Endometrial microvascular endothelial cells (primary cell): ENCODE measurements at regions not wholly inside any gene's neighbourhood (a gene's known extent, or its start where the extent isn't known, plus 50 kb on each side); places are given as distances from the start of the nearest gene placed in this dataset.

ENCODE experiments used
- in situ Hi-C: cut with HindIII; loops from 2 replicates; pipeline ENCODE4 v1.10.0; 2017; ENCODE audit warnings: low sequenced_read_pairs, low pct_unique_long_range_greater_than_20kb; ENCODE audit errors: inconsistent ontology term

- in situ Hi-C loops: no loop called here
Measured at GRCh38 chr3:194988495-194989165, 282.3 kb downstream of the XXYLT1 start.

GRCh38 chr3:194989241-194989640, 281.7 kb downstream of the XXYLT1 start:
- in situ Hi-C loops: no loop called here

GRCh38 chr3:194990454-194991337, 280.3 kb downstream of the XXYLT1 start:
- in situ Hi-C loops: no loop called here

GRCh38 chr3:194991338-194991654, 279.7 kb downstream of the XXYLT1 start:
- in situ Hi-C loops: no loop called here

GRCh38 chr3:194993896-194994295, 277.1 kb downstream of the XXYLT1 start:
- in situ Hi-C loops: no loop called here

- in situ Hi-C loops: no loop called here
Measured at GRCh38 chr3:194994551-194994981, 276.4 kb downstream of the XXYLT1 start.

- in situ Hi-C loops: no loop called here
Measured at GRCh38 chr3:194995334-194995733, 275.6 kb downstream of the XXYLT1 start.

GRCh38 chr3:194995922-194996321, 275.0 kb downstream of the XXYLT1 start:
- in situ Hi-C loops: no loop called here

- in situ Hi-C loops: no loop called here
Measured at GRCh38 chr3:194996746-194997145, 274.2 kb downstream of the XXYLT1 start.

GRCh38 chr3:194998417-194998816, 272.5 kb downstream of the XXYLT1 start:
- in situ Hi-C loops: no loop called here

- in situ Hi-C loops: no loop called here
Measured at GRCh38 chr3:194998948-194999347, 272.0 kb downstream of the XXYLT1 start.

GRCh38 chr3:194999491-194999890, 271.5 kb downstream of the XXYLT1 start:
- in situ Hi-C loops: no loop called here

GRCh38 chr3:195001261-195001660, 269.7 kb downstream of the XXYLT1 start:
- in situ Hi-C loops: no loop called here

- in situ Hi-C loops: no loop called here
Measured at GRCh38 chr3:195001961-195002861, 268.7 kb downstream of the XXYLT1 start.

GRCh38 chr3:195003006-195003892, 267.7 kb downstream of the XXYLT1 start:
- in situ Hi-C loops: no loop called here

- in situ Hi-C loops: no loop called here
Measured at GRCh38 chr3:195003893-195004289, 267.1 kb downstream of the XXYLT1 start.

- in situ Hi-C loops: no loop called here
Measured at GRCh38 chr3:195004512-195005250, 266.3 kb downstream of the XXYLT1 start.

- in situ Hi-C loops: no loop called here
Measured at GRCh38 chr3:195005251-195005620, 265.7 kb downstream of the XXYLT1 start.
